Stimulated activated memory B cell treated with anti-CD40 and anti-IgM and Interleukin-4, amounts not matched to agents 10 μg/mL and 1 μg/mL and 100 μg/mL, for 72 hours (primary cell): ENCODE measurements at regions not wholly inside any gene's neighbourhood (a gene's known extent, or its start where the extent isn't known, plus 50 kb on each side); places are given as distances from the start of the nearest gene placed in this dataset.

Experiments
- ATAC-seq: fragments of 150-1000 bp; cut with Tn5 transposase; 2 replicates; pipeline ENCODE4 v1.10.0; 2021
- H3K27ac Mint-ChIP-seq: one replicate; pipeline ENCODE4 v1.8.0; 2022; ENCODE audit warnings: mild to moderate bottlenecking, mixed read lengths
- H3K27me3 Mint-ChIP-seq: one replicate; pipeline ENCODE4 v1.8.0; 2022; ENCODE audit warnings: mixed read lengths
- H3K36me3 Mint-ChIP-seq: one replicate; pipeline ENCODE4 v1.8.0; 2022; ENCODE audit warnings: mixed read lengths
- H3K4me1 Mint-ChIP-seq: one replicate; pipeline ENCODE4 v1.8.0; 2022; ENCODE audit warnings: mixed read lengths
- H3K4me3 Mint-ChIP-seq: one replicate; pipeline ENCODE4 v1.8.0; 2022; ENCODE audit warnings: mild to moderate bottlenecking, moderate library complexity, mixed read lengths
- H3K9me3 Mint-ChIP-seq: one replicate; pipeline ENCODE4 v1.8.0; 2022; ENCODE audit warnings: mixed read lengths

DNA sequence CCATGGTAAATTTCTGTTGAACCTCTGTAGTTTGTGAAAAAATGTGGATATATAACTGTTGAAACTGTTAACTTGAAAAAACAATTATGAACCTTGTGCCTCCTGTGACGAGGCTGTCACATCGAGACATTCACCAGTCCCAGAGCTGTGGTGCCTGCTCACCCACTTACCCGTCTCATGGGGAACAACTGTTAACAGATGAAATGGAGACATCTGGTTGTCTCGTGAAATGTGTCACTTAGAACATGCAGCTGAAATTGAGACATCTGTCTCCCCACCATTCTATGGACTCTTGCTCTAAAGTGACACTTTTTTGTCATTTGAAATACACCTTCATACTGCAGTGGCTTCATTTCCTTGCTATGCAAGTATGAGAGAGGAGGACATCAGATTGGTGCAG is 240.6 kb downstream of the GXYLT1 start:
- Mint-ChIP-seq H3K4me3 (no peak overlapping the region), H3K36me3 (no peaks in the 10 kb centered on the region), H3K27me3 (no peaks in the 10 kb centered on the region), H3K9me3 (no peaks in the 10 kb centered on the region), H3K4me1 (no peaks in the 10 kb centered on the region), H3K27ac (no peak overlapping the region)
- no peak for ATAC-seq

DNA sequence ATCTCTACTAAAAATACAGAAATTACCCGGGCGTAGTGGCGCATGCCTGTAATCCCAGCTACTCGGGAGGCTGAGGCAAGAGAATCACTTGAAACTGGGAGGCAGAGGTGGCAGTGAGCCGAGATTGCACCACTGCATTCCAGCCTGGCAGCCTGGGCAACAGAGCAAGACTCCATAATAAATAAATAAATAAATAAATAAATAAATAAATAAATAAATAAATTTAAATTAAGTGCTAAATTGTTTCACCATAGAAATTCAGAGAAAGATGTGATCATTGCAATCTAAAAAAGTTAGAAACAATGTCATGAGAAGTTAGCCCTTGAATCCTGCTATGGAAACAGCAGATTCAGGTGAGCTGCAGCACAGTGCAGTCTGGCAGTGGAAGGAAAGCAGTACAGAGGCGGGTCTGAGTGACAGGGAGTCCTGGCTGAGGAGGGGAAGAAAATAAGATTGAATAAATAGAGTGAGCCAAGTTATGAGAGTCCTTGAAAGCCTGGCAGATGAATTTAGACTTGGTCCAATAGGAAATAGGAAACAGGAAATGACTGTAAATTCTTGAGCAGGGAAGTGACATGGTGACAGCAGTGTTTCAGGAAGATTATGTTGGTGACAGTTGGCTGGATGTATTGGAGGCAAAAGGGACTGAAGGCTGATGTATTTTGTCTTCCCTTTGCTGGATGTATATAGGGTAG is 241.5 kb downstream of the GXYLT1 start:
- Mint-ChIP-seq H3K27ac (no peak overlapping the region), H3K36me3 (no peaks in the 10 kb centered on the region)

DNA sequence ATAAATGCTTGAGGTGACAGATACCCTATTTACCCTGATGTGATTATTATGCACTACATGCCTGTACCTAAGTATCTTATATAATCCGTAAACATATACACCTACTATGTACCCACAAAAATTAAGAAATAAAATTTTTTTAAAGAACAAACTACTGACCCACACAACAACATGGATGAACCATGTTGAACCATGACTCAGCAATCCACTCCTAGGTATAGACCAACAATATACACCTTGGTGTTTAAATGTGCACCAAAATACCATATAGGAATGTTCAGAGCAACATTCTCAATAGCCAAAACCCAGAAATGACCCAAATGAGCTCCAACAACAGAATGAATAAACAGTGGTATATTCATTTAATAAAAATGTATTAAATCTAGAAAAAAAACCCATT is 245.1 kb downstream of the GXYLT1 start:
- ATAC-seq, result no peak
- no peak overlapping the region for H3K27ac Mint-ChIP-seq
- H3K9me3 Mint-ChIP-seq, result peaks cover 2% of the 10 kb centered on the region
- peaks cover 8% of the 10 kb centered on the region for H3K27me3 Mint-ChIP-seq
- no peaks in the 10 kb centered on the region for H3K36me3 Mint-ChIP-seq
- H3K4me3 Mint-ChIP-seq, result no peak overlapping the region
- no peaks in the 10 kb centered on the region for H3K4me1 Mint-ChIP-seq

More for the DNA sequence above, 241.5 kb downstream of the GXYLT1 start:
- no peaks in the 10 kb centered on the region for H3K9me3 Mint-ChIP-seq
- no peaks in the 10 kb centered on the region for H3K27me3 Mint-ChIP-seq
- no peaks in the 10 kb centered on the region for H3K4me1 Mint-ChIP-seq
- H3K4me3 Mint-ChIP-seq, result no peak overlapping the region
- no peak for ATAC-seq

DNA sequence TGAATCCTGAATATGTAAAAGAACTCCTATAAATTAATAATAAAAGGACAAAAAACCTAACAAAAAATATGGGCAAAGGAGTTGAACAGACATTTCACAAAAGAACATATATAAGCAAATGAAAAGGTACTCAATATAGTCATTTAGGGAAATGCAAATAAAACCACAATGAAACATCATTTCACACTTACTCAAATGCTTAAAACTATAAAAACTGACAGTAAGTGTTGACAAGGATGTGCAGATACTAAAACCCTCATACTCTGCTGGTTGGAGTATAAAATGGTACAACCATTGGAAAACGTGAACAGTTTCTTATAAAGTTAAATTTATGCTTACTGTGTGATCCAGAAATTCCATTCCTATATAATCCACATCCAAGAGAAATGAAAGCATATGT is 247.1 kb downstream of the GXYLT1 start:
- Mint-ChIP-seq H3K9me3 (peaks cover 2% of the 10 kb centered on the region), H3K4me1 (no peaks in the 10 kb centered on the region), H3K4me3 (no peak overlapping the region), H3K27ac (no peak overlapping the region), H3K36me3 (no peaks in the 10 kb centered on the region), H3K27me3 (peaks cover 10% of the 10 kb centered on the region)
- ATAC-seq, result no peak

DNA sequence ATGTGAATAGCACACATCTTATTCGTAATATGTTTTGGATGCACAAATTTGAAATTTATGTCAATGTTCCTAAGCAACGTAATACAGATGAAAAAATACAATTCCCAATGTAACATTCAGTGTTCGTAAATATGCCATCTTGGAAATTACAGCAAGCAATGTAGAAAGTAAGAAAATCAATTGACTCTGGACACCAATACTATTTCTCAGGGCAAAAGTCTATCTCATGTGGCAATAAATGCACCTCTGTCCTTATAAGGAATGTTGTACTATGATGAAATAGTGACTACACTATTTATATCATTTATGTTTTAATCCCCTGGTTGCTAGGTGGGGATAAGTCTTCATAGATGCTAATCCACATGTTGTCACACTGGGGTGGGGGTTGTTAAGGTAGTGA is 251.2 kb downstream of the GXYLT1 start:
- peaks cover 2% of the 10 kb centered on the region for H3K9me3 Mint-ChIP-seq
- H3K27ac Mint-ChIP-seq, result no peak overlapping the region
- no peaks in the 10 kb centered on the region for H3K4me1 Mint-ChIP-seq
- H3K4me3 Mint-ChIP-seq, result no peak overlapping the region
- no peak for ATAC-seq
- no peaks in the 10 kb centered on the region for H3K36me3 Mint-ChIP-seq
- H3K27me3 Mint-ChIP-seq, result peaks cover 10% of the 10 kb centered on the region

DNA sequence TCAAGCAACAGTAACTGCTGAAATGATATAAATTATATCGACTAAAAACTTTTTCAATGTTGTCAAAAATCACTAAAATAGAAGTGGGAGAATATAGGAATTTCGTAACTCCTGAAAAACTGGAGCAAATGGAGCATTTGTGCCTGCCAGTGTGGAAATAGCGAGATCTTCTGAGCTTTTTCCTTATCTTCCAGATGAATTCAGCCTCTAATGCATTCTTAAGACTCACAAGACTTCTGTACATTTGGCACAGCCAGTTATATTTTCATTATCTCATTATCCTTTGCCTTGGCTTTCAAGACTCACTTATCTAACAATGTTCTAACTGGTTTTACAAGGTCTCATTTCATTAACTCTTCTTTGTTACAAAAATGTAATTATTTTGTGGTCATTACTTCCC is 252.4 kb downstream of the GXYLT1 start:
- Mint-ChIP-seq H3K36me3 (no peaks in the 10 kb centered on the region), H3K4me1 (no peaks in the 10 kb centered on the region), H3K27me3 (peaks cover 10% of the 10 kb centered on the region), H3K4me3 (no peak overlapping the region), H3K9me3 (peaks cover 2% of the 10 kb centered on the region), H3K27ac (no peak overlapping the region)
- no peak for ATAC-seq

DNA sequence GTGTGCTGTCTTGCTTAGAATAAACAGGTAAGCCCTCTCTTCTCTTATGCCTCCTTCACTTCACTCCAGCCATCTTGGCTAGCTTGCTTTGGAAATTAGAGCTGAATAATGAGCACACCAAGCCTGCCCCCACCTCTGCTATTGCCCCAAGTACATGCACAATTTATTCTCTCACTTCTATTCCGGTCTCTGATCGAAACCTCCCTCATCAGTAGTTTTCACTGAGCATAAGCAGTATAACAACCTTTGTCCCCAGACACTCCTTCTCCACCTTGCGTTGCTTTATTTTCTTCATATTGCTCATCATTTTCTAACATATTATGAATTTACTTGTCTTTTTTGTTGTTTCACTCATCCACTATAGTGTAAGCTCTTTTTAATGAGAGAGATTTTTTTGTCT is 253.4 kb downstream of the GXYLT1 start:
- H3K27ac Mint-ChIP-seq, result no peak overlapping the region
- H3K27me3 Mint-ChIP-seq, result peaks cover 10% of the 10 kb centered on the region
- H3K4me1 Mint-ChIP-seq, result no peaks in the 10 kb centered on the region
- no peak overlapping the region for H3K4me3 Mint-ChIP-seq
- no peak for ATAC-seq
- no peaks in the 10 kb centered on the region for H3K36me3 Mint-ChIP-seq
- H3K9me3 Mint-ChIP-seq, result peaks cover 2% of the 10 kb centered on the region

DNA sequence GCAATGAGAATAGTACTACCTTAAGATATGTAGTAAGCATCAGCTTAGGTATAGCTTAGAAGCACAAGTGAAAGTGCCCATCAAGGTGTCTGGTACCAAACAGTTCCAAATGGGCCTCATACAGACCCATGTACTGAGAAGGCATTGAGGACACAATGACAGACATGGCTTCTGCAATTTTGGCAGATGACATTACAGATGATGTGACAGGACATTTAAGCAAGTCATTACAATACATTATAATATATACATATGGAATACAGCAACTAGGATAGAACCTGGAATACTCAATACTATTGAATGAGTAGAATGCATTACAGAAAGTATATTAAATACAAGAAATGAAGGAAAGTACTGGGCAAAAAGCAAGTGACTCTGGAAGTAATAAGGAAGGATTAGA is 256.4 kb downstream of the GXYLT1 start:
- Mint-ChIP-seq H3K4me1 (no peaks in the 10 kb centered on the region), H3K27ac (no peak overlapping the region), H3K36me3 (no peaks in the 10 kb centered on the region), H3K27me3 (no peaks in the 10 kb centered on the region), H3K4me3 (no peak overlapping the region), H3K9me3 (no peaks in the 10 kb centered on the region)
- no peak for ATAC-seq

DNA sequence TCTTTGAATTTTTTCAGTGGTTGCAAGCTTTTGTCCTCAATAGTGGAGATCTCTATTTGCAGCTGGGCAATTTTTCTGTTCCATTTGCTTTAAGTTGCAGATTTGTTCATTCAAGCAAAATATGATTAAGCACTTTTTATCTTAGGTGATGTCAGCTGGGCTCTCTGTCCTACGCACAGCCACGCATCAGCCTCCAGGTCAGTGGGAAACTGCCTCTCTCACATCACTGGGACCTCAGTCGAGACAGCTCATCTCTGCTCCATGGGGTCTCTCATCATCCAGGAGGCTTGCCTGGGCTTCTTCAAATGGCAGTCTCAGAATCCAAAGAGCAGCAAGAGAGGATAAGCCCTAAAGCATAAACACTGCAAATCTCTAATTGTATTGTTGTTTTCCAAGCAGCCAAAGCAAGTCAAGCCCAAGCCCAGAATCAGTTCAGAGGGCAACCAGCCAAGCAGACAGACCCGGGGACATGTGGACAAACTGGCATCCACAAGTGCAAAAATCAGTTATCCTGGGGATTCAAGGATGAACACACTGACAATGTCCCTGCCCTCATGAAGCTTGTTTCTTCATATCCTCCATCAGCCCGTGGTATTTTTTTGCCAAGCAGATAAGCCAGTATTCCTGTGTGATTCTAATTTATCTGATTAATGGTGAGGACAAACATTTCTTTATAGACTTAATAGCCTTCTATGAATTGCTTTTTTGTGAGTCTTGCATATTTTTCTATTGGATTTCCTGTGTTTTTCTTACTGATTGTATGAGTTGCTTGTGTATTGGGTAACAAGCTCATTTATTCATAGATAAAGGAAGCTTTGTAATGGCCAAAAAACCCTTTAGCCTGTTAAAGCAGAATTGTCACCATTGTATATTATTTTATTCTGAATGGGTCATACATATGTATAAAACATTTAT is 262.5 kb downstream of the GXYLT1 start:
- Mint-ChIP-seq H3K27ac (no peak overlapping the region), H3K27me3 (no peaks in the 10 kb centered on the region)
- no peak for ATAC-seq

DNA sequence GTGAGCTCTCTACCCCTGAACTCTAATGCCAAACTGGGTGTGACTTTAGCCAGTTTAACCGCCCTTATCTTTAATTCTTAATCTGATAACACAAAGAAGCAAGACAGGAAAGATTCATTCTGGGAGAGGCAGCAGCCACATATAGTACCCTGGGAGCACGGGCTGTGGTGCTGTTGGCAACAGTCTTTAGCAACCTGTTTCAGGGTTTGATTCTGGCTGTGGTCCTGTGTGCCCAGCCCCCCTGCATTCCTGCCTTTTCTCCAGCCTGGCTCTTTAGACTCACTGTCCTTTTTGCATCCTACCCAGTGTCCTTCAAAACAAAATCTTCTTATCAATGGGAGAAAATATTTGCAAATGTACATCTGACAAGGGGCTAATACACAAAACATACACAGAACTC is 275.2 kb downstream of the GXYLT1 start:
- Mint-ChIP-seq H3K9me3 (peaks cover 9% of the 10 kb centered on the region), H3K36me3 (no peaks in the 10 kb centered on the region), H3K27me3 (peaks cover 19% of the 10 kb centered on the region), H3K27ac (no peak overlapping the region), H3K4me3 (no peak overlapping the region), H3K4me1 (no peaks in the 10 kb centered on the region)
- no peak for ATAC-seq

More for the DNA sequence above, 262.5 kb downstream of the GXYLT1 start:
- Mint-ChIP-seq H3K4me3 (no peak overlapping the region), H3K36me3 (no peaks in the 10 kb centered on the region), H3K9me3 (peaks cover 3% of the 10 kb centered on the region), H3K4me1 (no peaks in the 10 kb centered on the region)

DNA sequence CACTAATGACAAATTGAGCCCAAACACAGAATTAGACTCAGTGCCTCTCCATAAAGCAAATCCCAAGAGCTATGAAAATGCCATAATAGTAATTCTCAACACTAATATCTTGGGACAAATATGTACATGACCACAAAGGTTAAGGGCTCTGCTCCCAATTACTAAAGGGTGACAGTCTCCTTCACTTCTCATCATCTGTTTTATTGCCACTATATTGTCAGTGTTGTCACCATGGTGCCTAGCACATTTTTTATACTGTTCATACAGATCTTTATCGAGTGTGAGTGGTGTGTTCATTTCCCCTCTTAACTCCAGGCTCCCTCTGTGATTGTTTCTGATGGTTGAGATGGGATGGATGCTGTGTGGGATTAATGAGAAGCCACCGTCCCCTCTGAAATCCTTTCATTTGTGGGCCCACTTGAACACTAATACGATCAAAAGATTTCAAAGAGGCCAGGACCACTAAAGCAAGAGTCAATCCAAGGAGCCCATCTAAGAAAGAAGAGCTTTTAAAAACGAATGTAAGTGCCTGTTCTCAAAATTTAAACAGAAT is 277.7 kb downstream of the GXYLT1 start:
- no peak overlapping the region for H3K4me3 Mint-ChIP-seq
- H3K27ac Mint-ChIP-seq, result no peak overlapping the region
- peaks cover 10% of the 10 kb centered on the region for H3K9me3 Mint-ChIP-seq
- H3K36me3 Mint-ChIP-seq, result no peaks in the 10 kb centered on the region
- H3K27me3 Mint-ChIP-seq, result peaks cover 9% of the 10 kb centered on the region
- ATAC-seq, result no peak
- no peaks in the 10 kb centered on the region for H3K4me1 Mint-ChIP-seq

DNA sequence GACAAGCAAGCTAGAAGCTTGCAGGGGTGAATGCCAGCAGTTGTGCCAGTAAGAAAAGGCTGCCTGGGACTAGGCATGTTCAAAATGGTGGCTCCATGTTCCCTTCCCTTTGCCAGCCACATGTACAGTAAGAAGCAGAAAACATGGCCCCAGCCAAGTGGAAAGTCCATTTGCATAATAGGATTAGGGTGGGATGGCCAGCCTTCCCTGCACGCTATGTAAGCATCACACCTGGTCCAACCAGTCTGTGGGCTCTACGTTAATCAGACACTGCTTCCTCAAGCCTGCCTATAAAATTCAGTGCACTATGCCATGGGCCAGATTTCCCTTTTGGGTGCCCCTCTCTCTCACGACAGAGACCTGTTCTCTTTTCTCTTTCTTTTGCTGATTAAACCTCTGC is 288.4 kb downstream of the GXYLT1 start:
- Mint-ChIP-seq H3K27ac (no peak overlapping the region), H3K36me3 (no peaks in the 10 kb centered on the region), H3K4me1 (no peaks in the 10 kb centered on the region), H3K27me3 (peaks cover 12% of the 10 kb centered on the region), H3K9me3 (no peaks in the 10 kb centered on the region), H3K4me3 (no peak overlapping the region)
- ATAC-seq, result no peak

DNA sequence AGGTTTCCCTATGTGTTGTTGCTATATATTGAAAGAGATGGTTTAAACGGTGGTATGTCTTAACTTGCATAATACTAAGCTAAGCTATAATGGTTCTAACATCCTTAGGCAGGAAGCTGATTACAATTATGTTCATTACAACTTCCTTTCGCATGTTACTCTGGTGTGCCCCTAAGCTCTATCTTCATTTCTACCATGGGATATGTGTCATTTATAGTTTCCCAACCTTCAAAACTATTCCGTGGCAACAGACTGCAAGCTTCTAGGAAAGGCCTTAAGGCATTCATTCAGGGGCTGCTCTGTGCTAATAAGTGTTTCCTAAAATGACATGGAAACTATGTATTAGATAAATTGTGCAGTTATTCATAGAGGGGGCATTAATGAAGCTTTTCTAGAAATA is 294.6 kb downstream of the GXYLT1 start:
- Mint-ChIP-seq H3K4me1 (no peaks in the 10 kb centered on the region), H3K4me3 (no peak overlapping the region), H3K27ac (no peak overlapping the region), H3K27me3 (peaks cover 14% of the 10 kb centered on the region), H3K36me3 (no peaks in the 10 kb centered on the region), H3K9me3 (peaks cover 3% of the 10 kb centered on the region)
- ATAC-seq, result no peak

DNA sequence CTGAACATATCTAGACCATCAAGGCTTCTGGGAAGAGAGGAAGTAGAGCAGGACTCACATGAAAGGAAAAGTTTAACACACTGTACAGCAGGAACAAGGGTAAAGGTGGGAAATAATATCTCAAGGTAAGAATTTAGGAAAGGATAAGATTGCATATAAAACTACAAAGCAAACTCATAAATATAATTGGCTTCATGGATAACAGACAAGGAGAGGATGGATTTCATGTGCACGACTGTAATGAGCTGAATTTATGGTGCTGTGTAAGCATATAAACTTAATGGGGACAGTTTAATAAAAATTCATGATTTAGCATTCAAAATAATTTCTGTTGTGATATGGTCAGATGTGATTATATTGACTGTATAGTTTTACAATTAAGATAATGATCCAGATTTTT is 298.0 kb downstream of the GXYLT1 start:
- peaks cover 14% of the 10 kb centered on the region for H3K27me3 Mint-ChIP-seq
- no peaks in the 10 kb centered on the region for H3K36me3 Mint-ChIP-seq
- no peak overlapping the region for H3K4me3 Mint-ChIP-seq
- no peaks in the 10 kb centered on the region for H3K4me1 Mint-ChIP-seq
- peaks cover 3% of the 10 kb centered on the region for H3K9me3 Mint-ChIP-seq
- ATAC-seq, result no peak
- H3K27ac Mint-ChIP-seq, result no peak overlapping the region

DNA sequence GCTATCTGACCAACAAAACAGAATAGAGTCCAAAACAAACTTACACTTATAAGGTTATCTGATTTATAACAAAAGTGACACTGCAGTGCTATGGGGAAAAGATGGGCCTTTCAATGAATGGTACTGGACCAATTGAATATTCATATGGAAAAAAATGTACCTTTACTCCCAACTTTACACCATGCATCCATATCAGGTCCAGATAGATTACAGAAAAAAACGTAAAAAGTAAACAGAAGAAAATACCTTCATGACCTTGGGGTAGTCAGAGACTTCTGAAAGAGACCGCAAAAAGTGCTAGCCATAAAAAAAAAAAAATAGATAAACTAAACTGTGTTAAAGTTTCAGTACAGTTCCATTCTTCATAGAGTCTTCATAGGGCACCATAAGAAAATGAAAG is 308.3 kb downstream of the GXYLT1 start:
- Mint-ChIP-seq H3K4me3 (no peak overlapping the region), H3K9me3 (no peaks in the 10 kb centered on the region), H3K27me3 (no peaks in the 10 kb centered on the region), H3K4me1 (no peaks in the 10 kb centered on the region), H3K27ac (no peak overlapping the region), H3K36me3 (no peaks in the 10 kb centered on the region)
- no peak for ATAC-seq

DNA sequence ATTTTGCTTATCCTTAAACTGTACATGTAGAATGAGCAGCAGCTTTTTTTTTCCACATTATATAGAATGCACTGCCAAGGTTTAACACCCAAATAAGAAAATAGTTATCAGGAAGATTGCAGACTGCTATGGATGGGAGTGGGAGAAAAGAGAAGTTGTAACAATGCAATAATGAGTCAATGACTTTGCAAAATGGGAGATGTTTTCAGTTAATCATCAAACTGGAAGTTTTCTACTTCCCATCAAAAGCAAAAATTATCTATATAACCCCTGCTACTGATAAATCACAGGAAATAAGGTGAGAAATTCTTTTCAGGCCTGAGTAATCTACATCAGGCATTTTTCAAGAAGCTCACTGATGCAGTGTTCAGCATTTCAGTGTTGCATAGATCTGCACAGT is 309.1 kb downstream of the GXYLT1 start:
- Mint-ChIP-seq H3K36me3 (no peaks in the 10 kb centered on the region), H3K9me3 (no peaks in the 10 kb centered on the region), H3K4me3 (no peak overlapping the region), H3K27me3 (no peaks in the 10 kb centered on the region), H3K27ac (no peak overlapping the region), H3K4me1 (no peaks in the 10 kb centered on the region)
- no peak for ATAC-seq
